AG04449 (cell line): ENCODE measurements at regions not wholly inside any gene's neighbourhood (a gene's known extent, or its start where the extent isn't known, plus 50 kb on each side); places are given as distances from the start of the nearest gene placed in this dataset.

ENCODE experiments used
- CTCF ChIA-PET: fragments of 350-600 bp; formaldehyde crosslinking; extraction: SDS; loops from one replicate; lab custom pipeline; 2021; ENCODE audit warnings: antibody characterized with exemption; lab: Yijun Ruan, JAX
- POLR2A ChIA-PET: fragments of 400-600, 350-600 bp; formaldehyde crosslinking; extraction: SDS; loops from one replicate; lab custom pipeline; 2020; ENCODE audit warnings: antibody characterized with exemption, inconsistent platforms; lab: Yijun Ruan, JAX
- DNase-seq: peaks from one replicate; pipeline ENCODE4 v3.0.0-alpha.2; 2010; ENCODE audit warnings: low read depth, low spot score
- H3K4me3 ChIP-seq: 2 replicates; pipeline ENCODE4 v1.5.1; 2011; ENCODE audit warnings: low read depth, mild to moderate bottlenecking, control low read depth, low read length
- TF ChIP-seq, protein P1 (sequence below): IDR thresholded peaks from one replicate; pipeline ENCODE4 v1.5.1; 2011; ENCODE audit warnings: mild to moderate bottlenecking, moderate library complexity, low read length, control low read depth, inconsistent platforms; ENCODE audit not compliant: insufficient read depth; ENCODE audit errors: missing control alignments

DNA sequence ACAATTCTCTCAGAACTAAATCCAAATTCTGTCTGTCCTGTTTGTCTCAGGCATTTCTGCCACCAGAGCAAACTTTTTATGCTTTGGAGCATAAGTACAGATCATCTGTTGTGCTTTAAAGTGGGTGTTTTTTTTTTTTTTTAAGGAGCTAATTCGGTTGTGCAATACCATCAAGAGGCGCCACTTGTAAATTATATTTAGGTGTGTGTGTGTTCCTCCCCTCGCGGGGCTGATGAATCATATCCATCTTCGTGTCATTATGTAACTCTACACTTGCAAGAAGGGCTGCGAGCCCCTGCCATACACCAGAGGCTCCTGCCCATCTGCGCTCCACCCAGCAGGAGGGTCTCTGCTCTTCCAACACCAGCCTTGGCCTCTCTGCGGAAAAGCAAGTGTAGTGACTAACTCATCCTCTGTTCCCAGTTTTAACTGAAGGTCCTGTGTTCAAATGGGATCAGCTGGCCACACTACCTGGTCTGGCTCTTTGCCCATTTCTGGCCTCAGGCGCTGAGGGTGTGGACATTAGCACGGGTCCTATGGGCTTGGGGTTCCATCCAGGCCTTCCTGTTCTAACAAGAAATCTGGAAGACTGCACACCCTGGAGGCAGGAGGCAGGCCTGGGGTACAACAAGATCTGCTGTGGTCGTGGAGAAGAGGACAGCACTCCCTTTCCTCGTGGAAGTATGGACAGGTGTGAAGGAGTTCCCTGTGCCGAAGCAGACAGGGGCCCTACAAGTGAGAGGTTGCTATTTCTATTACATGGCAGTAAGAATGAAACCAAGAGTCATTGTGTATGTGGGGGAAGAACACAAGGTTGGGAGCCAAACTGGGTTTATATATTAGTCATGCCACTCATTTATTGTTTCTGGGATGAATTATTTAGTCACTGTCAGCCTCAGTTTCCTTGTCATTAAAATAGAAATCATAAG lies 96.1 kb upstream of the MBNL2 start:
- H3K4me3 ChIP-seq: no peak overlapping the region
- POLR2A ChIA-PET: interaction anchor here (1.1 kb wide), 1 partner anchor 15 kb away, joined by 4 read pairs; no protein-coding TSS in a partner anchor
- CTCF ChIA-PET: interaction anchor here (0.6 to 4.7 kb wide), 13 partner anchors 10 to 282 kb away, joined by 3 to 45 read pairs (median 4); no protein-coding TSS in a partner anchor
- TF ChIP-seq, protein P1, sequence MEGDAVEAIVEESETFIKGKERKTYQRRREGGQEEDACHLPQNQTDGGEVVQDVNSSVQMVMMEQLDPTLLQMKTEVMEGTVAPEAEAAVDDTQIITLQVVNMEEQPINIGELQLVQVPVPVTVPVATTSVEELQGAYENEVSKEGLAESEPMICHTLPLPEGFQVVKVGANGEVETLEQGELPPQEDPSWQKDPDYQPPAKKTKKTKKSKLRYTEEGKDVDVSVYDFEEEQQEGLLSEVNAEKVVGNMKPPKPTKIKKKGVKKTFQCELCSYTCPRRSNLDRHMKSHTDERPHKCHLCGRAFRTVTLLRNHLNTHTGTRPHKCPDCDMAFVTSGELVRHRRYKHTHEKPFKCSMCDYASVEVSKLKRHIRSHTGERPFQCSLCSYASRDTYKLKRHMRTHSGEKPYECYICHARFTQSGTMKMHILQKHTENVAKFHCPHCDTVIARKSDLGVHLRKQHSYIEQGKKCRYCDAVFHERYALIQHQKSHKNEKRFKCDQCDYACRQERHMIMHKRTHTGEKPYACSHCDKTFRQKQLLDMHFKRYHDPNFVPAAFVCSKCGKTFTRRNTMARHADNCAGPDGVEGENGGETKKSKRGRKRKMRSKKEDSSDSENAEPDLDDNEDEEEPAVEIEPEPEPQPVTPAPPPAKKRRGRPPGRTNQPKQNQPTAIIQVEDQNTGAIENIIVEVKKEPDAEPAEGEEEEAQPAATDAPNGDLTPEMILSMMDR: no peak
- no peak for DNase-seq

DNA sequence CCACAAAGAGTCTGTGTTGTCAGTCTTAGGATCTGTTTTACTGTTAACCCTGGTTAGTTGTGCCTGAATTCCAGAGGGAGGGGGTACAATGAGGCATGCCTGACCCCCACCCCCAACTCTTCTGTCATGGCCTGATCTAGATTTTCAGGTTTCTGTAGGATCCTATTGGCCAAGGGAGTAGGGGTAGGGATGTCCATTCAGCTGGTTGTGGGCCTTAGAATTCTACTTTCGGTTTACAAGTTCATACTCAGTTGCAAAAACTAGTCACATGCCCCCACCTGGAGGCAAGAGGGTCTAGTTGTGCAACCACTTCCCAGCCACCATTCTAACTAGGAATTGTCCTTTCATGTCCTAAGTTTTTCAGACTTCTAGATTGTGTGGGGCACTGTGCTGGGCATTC lies 94.3 kb upstream of the MBNL2 start:
- ChIA-PET CTCF (interaction anchor here (1.2 kb wide), 1 partner anchor 82 kb away, joined by 3 read pairs; no protein-coding TSS in a partner anchor), POLR2A (no interaction called here)
- no peak overlapping the region for H3K4me3 ChIP-seq
- DNase-seq: no peak
- TF ChIP-seq, protein P1: no peak

DNA sequence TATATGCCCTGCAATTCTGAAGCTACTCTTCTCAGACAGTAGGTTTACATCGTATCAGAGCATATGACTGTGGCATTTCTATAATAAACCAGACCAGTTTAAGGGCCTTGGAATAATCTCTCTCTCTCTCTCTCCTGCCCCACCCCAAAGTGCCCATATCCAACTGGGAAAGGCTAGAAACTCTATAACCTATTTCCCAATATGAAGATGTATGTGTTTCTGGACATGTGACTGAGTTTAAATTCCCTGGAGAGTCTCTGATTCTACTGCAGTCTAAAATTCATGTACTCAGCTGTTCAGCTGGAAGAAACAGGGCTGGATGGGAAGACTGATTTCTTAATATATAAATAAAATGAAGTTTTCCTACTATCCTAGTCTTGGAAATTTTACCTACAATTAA lies 91.9 kb upstream of the MBNL2 start:
- DNase-seq: no peak

DNA sequence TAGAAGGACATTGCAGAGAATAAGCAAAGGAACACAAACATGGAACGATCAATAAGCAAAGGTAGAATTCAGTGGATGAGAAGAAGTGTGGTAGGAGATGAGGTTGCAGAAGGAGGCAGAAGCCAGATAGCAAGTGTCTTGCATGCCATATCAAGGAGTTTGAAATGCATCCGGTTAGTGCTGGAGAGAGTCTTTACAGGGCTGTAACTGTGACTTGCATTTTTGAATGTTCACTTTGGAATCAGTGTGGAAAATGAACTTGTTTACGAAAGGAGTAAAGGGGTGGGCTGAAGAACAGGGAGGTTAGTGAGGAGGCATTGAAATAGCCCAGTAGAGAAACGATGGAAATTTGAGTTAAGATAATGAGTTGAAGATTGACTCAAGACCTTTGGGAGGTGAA lies 90.7 kb upstream of the MBNL2 start:
- TF ChIP-seq, protein P1: no peak
- ChIA-PET CTCF (interaction anchor here (0.7 kb wide), 1 partner anchor 11 kb away, joined by 3 read pairs; no protein-coding TSS in a partner anchor), POLR2A (no interaction called here)
- H3K4me3 ChIP-seq: no peak overlapping the region
- DNase-seq: no peak

More for the DNA sequence above, 91.9 kb upstream of the MBNL2 start:
- TF ChIP-seq, protein P1: no peak
- CTCF ChIA-PET: interaction anchor here (1.1 to 2.0 kb wide), 3 partner anchors 15 to 85 kb away, joined by 3 to 8 read pairs (median 4); no protein-coding TSS in a partner anchor
- POLR2A ChIA-PET: no interaction called here
- H3K4me3 ChIP-seq: no peak overlapping the region

DNA sequence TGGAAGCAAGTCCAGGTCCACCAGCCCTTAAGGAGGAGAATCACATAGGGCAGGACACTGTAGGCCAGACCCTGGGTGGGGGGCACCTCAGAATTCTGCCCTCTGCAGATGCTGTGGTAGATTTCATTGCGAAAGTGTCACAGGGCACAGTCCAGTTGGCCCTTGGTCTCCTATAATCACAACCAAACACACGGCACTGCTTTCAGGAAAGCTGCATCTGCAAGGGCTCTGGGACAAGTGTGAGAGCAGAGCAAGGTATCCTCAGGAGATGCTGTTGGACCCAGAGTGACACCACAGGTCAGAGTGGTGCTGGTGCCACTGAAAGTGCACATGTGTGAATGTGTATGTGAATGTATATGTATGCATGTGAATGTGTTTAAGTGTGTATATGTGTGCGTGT lies 88.6 kb upstream of the MBNL2 start:
- ChIA-PET POLR2A (no interaction called here), CTCF (no interaction called here)
- TF ChIP-seq, protein P1: no peak

DNA sequence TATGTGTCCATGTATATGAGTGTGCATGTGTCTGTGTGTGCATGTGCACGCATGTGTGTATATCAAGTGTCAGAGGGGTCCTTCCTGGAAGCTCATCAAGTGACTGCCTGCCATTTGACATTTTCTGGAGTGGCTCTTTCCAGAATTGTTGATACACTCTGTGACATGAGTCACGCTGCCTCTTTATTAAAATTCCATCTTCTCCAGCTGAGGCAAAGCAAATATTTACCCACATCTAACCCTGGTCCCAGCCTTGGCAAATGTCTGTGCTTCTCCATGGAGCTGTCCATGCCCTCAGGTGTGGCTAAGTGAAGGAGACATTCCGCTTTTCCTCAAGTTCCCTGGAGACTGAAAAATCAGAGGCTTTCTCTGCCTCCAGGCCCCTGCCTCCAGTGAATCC lies 88.2 kb upstream of the MBNL2 start:
- ChIA-PET POLR2A (no interaction called here), CTCF (no interaction called here)
- no peak overlapping the region for H3K4me3 ChIP-seq
- TF ChIP-seq, protein P1: no peak
- no peak for DNase-seq

More for the DNA sequence above, 88.6 kb upstream of the MBNL2 start:
- no peak for DNase-seq
- no peak overlapping the region for H3K4me3 ChIP-seq
